SH-SY5Y (cell line): ENCODE measurements at regions not wholly inside any gene's neighbourhood (a gene's known extent, or its start where the extent isn't known, plus 50 kb on each side); places are given as distances from the start of the nearest gene placed in this dataset.

Experiments used
- GATA2 ChIP-seq: IDR thresholded peaks from 2 replicates; pipeline ENCODE4 v1.6.1; 2011; ENCODE audit warnings: mild to moderate bottlenecking, low read depth, low read length
- GATA3 ChIP-seq: IDR thresholded peaks from 2 replicates; pipeline ENCODE4 v1.6.1; 2011; ENCODE audit warnings: low read depth, mild to moderate bottlenecking, low read length, moderate library complexity

DNA sequence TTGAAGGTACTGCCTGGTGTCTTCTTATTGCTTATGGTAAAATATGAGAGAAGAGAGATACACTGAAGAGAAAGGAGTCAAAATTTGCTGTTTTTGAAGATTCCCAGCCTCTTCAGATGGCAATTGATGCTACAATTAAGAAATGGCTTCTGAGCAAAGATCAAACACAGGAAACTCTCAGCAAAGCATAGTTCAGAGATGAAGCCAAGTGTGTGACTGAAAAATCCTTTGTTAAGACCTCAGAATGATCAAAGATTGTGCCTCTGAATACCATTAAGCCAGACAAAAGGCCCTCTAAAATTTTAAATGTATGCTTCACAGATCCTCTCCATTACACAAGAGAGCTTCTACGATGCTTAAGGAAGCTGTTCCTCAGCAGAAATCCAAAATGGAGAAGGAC lies 216.3 kb downstream of the UXS1 start:
- TF ChIP-seq GATA2, result no peak
- TF ChIP-seq GATA3, result no peak
